Neuronal stem cell (in vitro differentiated cells): ENCODE measurements at regions not wholly inside any gene's neighbourhood (a gene's known extent, or its start where the extent isn't known, plus 50 kb on each side); places are given as distances from the start of the nearest gene placed in this dataset.
"Not testable (repeated sequence)": the region's sequence is repeated elsewhere in the genome, so short reads cannot be mapped to it uniquely, and the experiment has no call there.

Experiments used
- DNase-seq: peaks from one replicate; pipeline ENCODE4 v3.0.0-alpha.2; 2013; ENCODE audit warnings: low spot score
- H2AFZ ChIP-seq: one replicate; pipeline ENCODE4 v1.6.1; 2013; ENCODE audit warnings: mild to moderate bottlenecking, low read length, inconsistent platforms
- H2AK5ac ChIP-seq: 2 replicates; pipeline ENCODE4 v1.6.1; 2013; ENCODE audit warnings: low read depth, mild to moderate bottlenecking, inconsistent platforms, low read length, moderate library complexity, mixed read lengths
- H2BK120ac ChIP-seq: 2 replicates; pipeline ENCODE4 v1.6.1; 2013; ENCODE audit warnings: low read depth, mild to moderate bottlenecking, inconsistent platforms, low read length, moderate library complexity, mixed read lengths
- H2BK12ac ChIP-seq: one replicate; pipeline ENCODE4 v1.6.1; 2013; ENCODE audit warnings: low read length, inconsistent platforms
- H2BK15ac ChIP-seq: 2 replicates; pipeline ENCODE4 v1.6.1; 2013; ENCODE audit warnings: mild to moderate bottlenecking, low read length, inconsistent platforms, mixed read lengths
- H2BK5ac ChIP-seq: one replicate; pipeline ENCODE4 v1.6.1; 2013; ENCODE audit warnings: inconsistent platforms, mild to moderate bottlenecking, low read length, moderate library complexity
- H3K14ac ChIP-seq: one replicate; pipeline ENCODE4 v1.6.1; 2013; ENCODE audit warnings: low read length, inconsistent platforms
- H3K18ac ChIP-seq: 2 replicates; pipeline ENCODE4 v1.6.1; 2013; ENCODE audit warnings: low read length, inconsistent platforms
- H3K23ac ChIP-seq: 2 replicates; pipeline ENCODE4 v1.6.1; 2013; ENCODE audit warnings: low read depth, mild to moderate bottlenecking, mixed read lengths, low read length, inconsistent platforms; ENCODE audit not compliant: poor library complexity
- H3K27ac ChIP-seq: replicated peaks from 3 replicates; pipeline ENCODE4 v1.5.1; 2013; ENCODE audit warnings: low read length, inconsistent platforms
- H3K27me3 ChIP-seq, 3 experiments: 2 replicates each; pipeline ENCODE4 v1.6.1; 2013; ENCODE audit warnings: low read length in 3 of 3, mild to moderate bottlenecking in 2 of 3, inconsistent platforms in 1 of 3, low read depth in 1 of 3, mixed read lengths in 1 of 3, moderate library complexity in 1 of 3; ENCODE audit not compliant: control insufficient read depth in 3 of 3, insufficient read depth in 3 of 3
- H3K36me3 ChIP-seq, 2 donors: replicated peaks in 1 of 2; 2 replicates each; pipeline ENCODE4 v1.6.1; 2013; ENCODE audit warnings: low read length in 2 of 2; ENCODE audit not compliant: control insufficient read depth in 2 of 2, insufficient read depth in 2 of 2
- H3K4ac ChIP-seq: 2 replicates; pipeline ENCODE4 v1.6.1; 2013; ENCODE audit warnings: inconsistent platforms, mild to moderate bottlenecking, low read length, moderate library complexity
- H3K4me1 ChIP-seq, 2 donors: 1 replicate in 1 of 2; 2 replicates in 1 of 2; pipeline ENCODE4 v1.6.1; 2013; ENCODE audit warnings: low read length in 2 of 2, low read depth in 1 of 2; ENCODE audit not compliant: control insufficient read depth in 2 of 2, insufficient read depth in 1 of 2
- H3K4me2 ChIP-seq: one replicate; pipeline ENCODE4 v1.6.1; 2013; ENCODE audit warnings: mild to moderate bottlenecking, low read length, inconsistent platforms; ENCODE audit not compliant: insufficient read depth, poor library complexity, severe bottlenecking
- H3K4me3 ChIP-seq, 2 donors: 2 replicates each; pipeline ENCODE4 v1.5.1; 2013; ENCODE audit warnings: low read length in 2 of 2, mild to moderate bottlenecking in 2 of 2, inconsistent platforms in 1 of 2, moderate library complexity in 1 of 2
- H3K79me1 ChIP-seq: one replicate; pipeline ENCODE4 v1.6.1; 2013; ENCODE audit warnings: low read depth, mild to moderate bottlenecking, inconsistent platforms, low read length, moderate library complexity
- H3K9ac ChIP-seq: one replicate; pipeline ENCODE4 v1.6.1; 2013; ENCODE audit warnings: mild to moderate bottlenecking, low read depth, low read length, inconsistent platforms; ENCODE audit not compliant: poor library complexity
- H3K9me3 ChIP-seq, 2 donors: replicated peaks in 1 of 2; 2 replicates each; pipeline versions ENCODE3 to v1.6.1; 2013; ENCODE audit warnings: low read length in 2 of 2, mild to moderate bottlenecking in 2 of 2, inconsistent platforms in 1 of 2, low read depth in 1 of 2, mixed read lengths in 1 of 2, moderate library complexity in 1 of 2; ENCODE audit not compliant: control insufficient read depth in 2 of 2, insufficient read depth in 1 of 2
- H4K8ac ChIP-seq: one replicate; pipeline ENCODE4 v1.6.1; 2013; ENCODE audit warnings: low read depth, mild to moderate bottlenecking, inconsistent platforms, low read length, moderate library complexity
- H4K91ac ChIP-seq: one replicate; pipeline ENCODE4 v1.6.1; 2013; ENCODE audit warnings: low read length, low read depth, mild to moderate bottlenecking, inconsistent platforms; ENCODE audit not compliant: poor library complexity
- WGBS, 2 donors: extraction: QIAGEN DNeasy Blood & Tissue Kit; methylation state at CpG; one replicate each; pipeline ENCODE4 v1.1.7; 2013; ENCODE audit warnings: missing lambda C conversion rate in 2 of 2, mixed read lengths in 1 of 2; ENCODE audit not compliant: insufficient read length in 2 of 2, insufficient replicate concordance in 1 of 2; ENCODE audit errors: extremely low coverage in 2 of 2; 5-methylcytosine and 5-hydroxymethylcytosine counted together

- Histone ChIP-seq H3K27ac (no peak overlapping the region), H4K8ac (no peak overlapping the region), H4K91ac (no peak overlapping the region), H3K9ac (no peak overlapping the region), H2AFZ (peak overlapping the region; percentile 12), H3K4ac (no peak overlapping the region), H2AK5ac (no peak overlapping the region), H3K14ac (no peak overlapping the region), H3K27me3 (no peaks in the 10 kb centered on the region), H3K18ac (no peak overlapping the region), H2BK5ac (no peak overlapping the region), H3K4me3 (no peak overlapping the region), H3K23ac (no peak overlapping the region), H2BK15ac (no peak overlapping the region), H3K4me2 (no peak overlapping the region), H3K36me3 (no peaks in the 10 kb centered on the region), H3K79me1 (no peaks in the 10 kb centered on the region), H3K9me3 (no peaks in the 10 kb centered on the region), H2BK120ac (no peak overlapping the region), H3K4me1 (peaks cover 7 to 38% of the 10 kb centered on the region in 2 donors), H2BK12ac (no peak overlapping the region)
- no peak for DNase-seq
- no CpG with 5 or more reads among the region's 15 CpGs for WGBS, 2 donors
Observed at GRCh38 chr21:31798842-31799704, 67.2 kb upstream of the SCAF4 start.

- no peaks in the 10 kb centered on the region for H3K9me3 ChIP-seq
- H2BK5ac ChIP-seq, result no peak overlapping the region
- H3K14ac ChIP-seq, result no peak overlapping the region
- H3K27ac ChIP-seq, result no peak overlapping the region
- no peaks in the 10 kb centered on the region for H3K79me1 ChIP-seq
- no peak for DNase-seq
- H3K4me3 ChIP-seq, result no peak overlapping the region
- no peak overlapping the region for H2AK5ac ChIP-seq
- no CpG with 5 or more reads among the region's 3 CpGs for WGBS, 2 donors
- no peak overlapping the region for H3K23ac ChIP-seq
- H3K9ac ChIP-seq, result no peak overlapping the region
- no peak overlapping the region for H4K91ac ChIP-seq
- H3K4ac ChIP-seq, result no peak overlapping the region
- H3K27me3 ChIP-seq, result no peaks in the 10 kb centered on the region
- no peak overlapping the region for H4K8ac ChIP-seq
- no peak overlapping the region for H3K4me2 ChIP-seq
- no peak overlapping the region for H2BK120ac ChIP-seq
- H3K36me3 ChIP-seq, result no peaks in the 10 kb centered on the region
- no peak overlapping the region for H2BK15ac ChIP-seq
- H2BK12ac ChIP-seq, result no peak overlapping the region
- H3K4me1 ChIP-seq, result peaks cover 9 to 23% of the 10 kb centered on the region in 2 donors
- no peak overlapping the region for H2AFZ ChIP-seq
- H3K18ac ChIP-seq, result no peak overlapping the region
Observed at GRCh38 chr21:31795992-31796391, 64.1 kb upstream of the SCAF4 start.

GRCh38 chr21:31790420-31790819 lies 58.5 kb upstream of the SCAF4 start:
- not testable (repeated sequence) for H3K4me2 ChIP-seq, DNase-seq, H3K4ac ChIP-seq, H2BK15ac ChIP-seq, H2BK120ac ChIP-seq, H3K4me3 ChIP-seq, H3K79me1 ChIP-seq, H2AFZ ChIP-seq, H3K9me3 ChIP-seq, H2AK5ac ChIP-seq, H3K27me3 ChIP-seq, H3K9ac ChIP-seq, H3K23ac ChIP-seq, H3K14ac ChIP-seq, H3K27ac ChIP-seq, H3K18ac ChIP-seq, H4K8ac ChIP-seq, H3K4me1 ChIP-seq, H3K36me3 ChIP-seq, H4K91ac ChIP-seq, H2BK5ac ChIP-seq, H2BK12ac ChIP-seq
- WGBS, 2 donors, result no CpG with 5 or more reads among the region's 5 CpGs

- no peak overlapping the region for H3K9ac ChIP-seq
- no peak overlapping the region for H4K91ac ChIP-seq
- H2AK5ac ChIP-seq, result no peak overlapping the region
- no peak overlapping the region for H3K4me2 ChIP-seq
- H4K8ac ChIP-seq, result no peak overlapping the region
- peaks cover 0 to 3% of the 10 kb centered on the region in 2 donors for H3K9me3 ChIP-seq
- no peaks in the 10 kb centered on the region for H3K79me1 ChIP-seq
- WGBS, 2 donors, result no CpG with 5 or more reads among the region's 4 CpGs
- no peak overlapping the region for H2AFZ ChIP-seq
- H2BK5ac ChIP-seq, result no peak overlapping the region
- no peak overlapping the region for H3K23ac ChIP-seq
- no peak overlapping the region for H3K18ac ChIP-seq
- H3K36me3 ChIP-seq, result no peaks in the 10 kb centered on the region
- peaks cover 0 to 2% of the 10 kb centered on the region in 2 donors for H3K4me1 ChIP-seq
- H3K14ac ChIP-seq, result no peak overlapping the region
- H2BK120ac ChIP-seq, result no peak overlapping the region
- no peak overlapping the region for H3K4me3 ChIP-seq
- H2BK12ac ChIP-seq, result no peak overlapping the region
- H3K4ac ChIP-seq, result no peak overlapping the region
- no peak overlapping the region for H2BK15ac ChIP-seq
- H3K27ac ChIP-seq, result no peak overlapping the region
- DNase-seq, result no peak
- H3K27me3 ChIP-seq, result no peaks in the 10 kb centered on the region
Observed at GRCh38 chr21:31788581-31788980, 56.7 kb upstream of the SCAF4 start.
